GM12874 (cell line): ENCODE measurements at regions not wholly inside any gene's neighbourhood (a gene's known extent, or its start where the extent isn't known, plus 50 kb on each side); places are given as distances from the start of the nearest gene placed in this dataset.

Experiments used
- CTCF ChIP-seq: IDR thresholded peaks from 2 replicates; pipeline ENCODE4 v1.5.1; 2011; ENCODE audit warnings: low read depth, mild to moderate bottlenecking, control low read depth, low read length, moderate library complexity; ENCODE audit not compliant: insufficient read depth

- no peak for TF ChIP-seq CTCF
These were observed 342.0 kb downstream of the SEC23A start for GRCh38 chr14:38761033-38761432.

- no peak for TF ChIP-seq CTCF
These were observed 344.4 kb downstream of the SEC23A start for GRCh38 chr14:38758661-38759060.

GRCh38 chr14:38755036-38755435 is 348.0 kb downstream of the SEC23A start:
- TF ChIP-seq CTCF = no peak

GRCh38 chr14:38752750-38753149 is 350.3 kb downstream of the SEC23A start:
- TF ChIP-seq CTCF = no peak

GRCh38 chr14:38752341-38752740 is 350.7 kb downstream of the SEC23A start:
- TF ChIP-seq CTCF = no peak

GRCh38 chr14:38751459-38751858 is 351.6 kb downstream of the SEC23A start:
- no peak for TF ChIP-seq CTCF

- TF ChIP-seq CTCF = no peak
These were observed 353.1 kb downstream of the SEC23A start for GRCh38 chr14:38749936-38750335.

GRCh38 chr14:38745861-38746260 is 357.2 kb downstream of the SEC23A start:
- no peak for TF ChIP-seq CTCF
